CD4-positive, alpha-beta T cell (primary cell): ENCODE measurements at regions not wholly inside any gene's neighbourhood (a gene's known extent, or its start where the extent isn't known, plus 50 kb on each side); places are given as distances from the start of the nearest gene placed in this dataset.

Experiments used
- ATAC-seq: fragments of 200-7000 bp; cut with Tn5 transposase; one replicate; pipeline ENCODE4 v1.10.0; 2022; ENCODE audit warnings: mild to moderate bottlenecking; ENCODE audit not compliant: poor library complexity
- CTCF ChIA-PET: fragments of 350-600 bp; sonication (Branson Sonifier 250); formaldehyde crosslinking; loops from one replicate; lab custom pipeline; 2021; ENCODE audit warnings: antibody characterized with exemption, inconsistent platforms; lab: Charles Lee
- POLR2A ChIA-PET: fragments of 350-600 bp; sonication (Branson Sonifier 250); formaldehyde crosslinking; loops from one replicate; lab custom pipeline; 2021; ENCODE audit warnings: antibody characterized with exemption, inconsistent platforms; lab: Charles Lee
- DNase-seq, 14 experiments: peaks; one replicate each; pipeline ENCODE4 v3.0.0-alpha.2; 2013 to 2020; ENCODE audit warnings: mixed read lengths in 2 of 14
- H3K27ac ChIP-seq, 2 donors: one replicate each; pipeline versions ENCODE4 v1.5.1 to v1.7.0; 2013; ENCODE audit warnings: low read length in 2 of 2, low read depth in 1 of 2, mild to moderate bottlenecking in 1 of 2
- H3K27me3 ChIP-seq, 2 experiments: 1 replicate in 1 of 2; 2 replicates in 1 of 2; pipeline versions ENCODE4 v1.6.1 to v1.7.0; 2013; ENCODE audit warnings: low read length in 2 of 2, control low read depth in 1 of 2, mild to moderate bottlenecking in 1 of 2, moderate library complexity in 1 of 2; ENCODE audit not compliant: insufficient read depth in 2 of 2, control insufficient read depth in 1 of 2
- H3K36me3 ChIP-seq: one replicate; pipeline ENCODE4 v1.6.1; 2013; ENCODE audit warnings: low read length, control low read depth; ENCODE audit not compliant: insufficient read depth
- H3K4me1 ChIP-seq: one replicate; pipeline ENCODE4 v1.6.1; 2013; ENCODE audit warnings: low read length, control low read depth; ENCODE audit not compliant: insufficient read depth
- H3K4me3 ChIP-seq: one replicate; pipeline ENCODE4 v1.5.1; 2013; ENCODE audit warnings: mild to moderate bottlenecking, low read length, moderate library complexity
- H3K9me3 ChIP-seq, 2 experiments: 1 replicate in 1 of 2; 2 replicates in 1 of 2; pipeline versions ENCODE4 v1.6.1 to v1.7.0; 2013; ENCODE audit warnings: low read length in 2 of 2, mild to moderate bottlenecking in 2 of 2, control low read depth in 1 of 2, moderate library complexity in 1 of 2; ENCODE audit not compliant: control insufficient read depth in 1 of 2, insufficient read depth in 1 of 2
- H3K27ac Mint-ChIP-seq: one replicate; pipeline ENCODE4 v1.8.0; 2020; ENCODE audit warnings: mixed read lengths
- H3K27me3 Mint-ChIP-seq: one replicate; pipeline ENCODE4 v1.8.0; 2021; ENCODE audit warnings: mixed read lengths
- H3K36me3 Mint-ChIP-seq: one replicate; pipeline ENCODE4 v1.8.0; 2021; ENCODE audit warnings: low read depth, mixed read lengths
- H3K4me1 Mint-ChIP-seq: one replicate; pipeline ENCODE4 v1.8.0; 2021; ENCODE audit warnings: low read depth, mixed read lengths
- H3K4me3 Mint-ChIP-seq: one replicate; pipeline ENCODE4 v1.8.0; 2020; ENCODE audit warnings: mild to moderate bottlenecking, mixed read lengths
- H3K9me3 Mint-ChIP-seq: one replicate; pipeline ENCODE4 v1.8.0; 2020; ENCODE audit warnings: mixed read lengths
- CTCF ChIP-seq: fragments of 200-600 bp; IDR thresholded peaks from one replicate; pipeline ENCODE4 v1.8.0; 2022; ENCODE audit warnings: antibody characterized with exemption, mild to moderate bottlenecking
- intact Hi-C, 2 experiments: fragments of 100-400 bp; cut with DNase I in 1 of 2; cut with micrococcal nuclease in 1 of 2; formaldehyde crosslinking; loops; one replicate each; pipeline versions ENCODE4 v1.15.1 to v1.9.0; 2023 to 2025; cut with DNase I, micrococcal nuclease

- POLR2A ChIA-PET: no interaction called here
- peaks cover 2 to 11% of the 10 kb centered on the region in 2 experiments for H3K27me3 ChIP-seq
- no peaks in the 10 kb centered on the region for H3K36me3 ChIP-seq
- no peak for TF ChIP-seq CTCF
- H3K27ac ChIP-seq: no peak overlapping the region
- peaks cover 27% of the 10 kb centered on the region for H3K27me3 Mint-ChIP-seq
- ATAC-seq (no peak), DNase-seq (no peak)
- H3K4me3 ChIP-seq: no peak overlapping the region
- no peaks in the 10 kb centered on the region for H3K9me3 ChIP-seq
- no peaks in the 10 kb centered on the region for H3K4me1 ChIP-seq
- H3K4me3 Mint-ChIP-seq: no peak overlapping the region
- intact Hi-C loops: no loop called here
- H3K27ac Mint-ChIP-seq: no peak overlapping the region
- H3K4me1 Mint-ChIP-seq: no peaks in the 10 kb centered on the region
- no peaks in the 10 kb centered on the region for H3K36me3 Mint-ChIP-seq
- CTCF ChIA-PET: no interaction called here
- peaks cover 5% of the 10 kb centered on the region for H3K9me3 Mint-ChIP-seq
These were observed 501.2 kb downstream of the ADRA2A start for GRCh38 chr10:111578076-111578475.

- H3K4me1 ChIP-seq: no peaks in the 10 kb centered on the region
- ChIA-PET CTCF (no interaction called here), POLR2A (no interaction called here)
- DNase-seq (no peak), ATAC-seq (no peak)
- Mint-ChIP-seq H3K27ac (no peak overlapping the region), H3K27me3 (peaks cover 27% of the 10 kb centered on the region), H3K4me1 (no peaks in the 10 kb centered on the region), H3K9me3 (peaks cover 8% of the 10 kb centered on the region), H3K36me3 (no peaks in the 10 kb centered on the region), H3K4me3 (no peak overlapping the region)
- H3K9me3 ChIP-seq: no peaks in the 10 kb centered on the region
- intact Hi-C loops: no loop called here
- H3K27ac ChIP-seq: no peak overlapping the region
- no peak for TF ChIP-seq CTCF
- H3K36me3 ChIP-seq: no peaks in the 10 kb centered on the region
- peaks cover 2 to 11% of the 10 kb centered on the region in 2 experiments for H3K27me3 ChIP-seq
- no peak overlapping the region for H3K4me3 ChIP-seq
These were observed 502.6 kb downstream of the ADRA2A start for GRCh38 chr10:111579473-111579872.

GRCh38 chr10:111590703-111591102, 513.9 kb downstream of the ADRA2A start:
- peaks cover 10% of the 10 kb centered on the region for H3K27me3 Mint-ChIP-seq
- Histone ChIP-seq H3K4me3 (no peak overlapping the region), H3K4me1 (no peaks in the 10 kb centered on the region), H3K27ac (no peak overlapping the region), H3K27me3 (peaks cover 0 to 4% of the 10 kb centered on the region in 2 experiments), H3K9me3 (no peaks in the 10 kb centered on the region), H3K36me3 (no peaks in the 10 kb centered on the region)
- TF ChIP-seq CTCF: no peak
- no peak for ATAC-seq
- peaks cover 3% of the 10 kb centered on the region for H3K9me3 Mint-ChIP-seq
- intact Hi-C loops: loop anchor here (10.0 kb wide), 1 partner anchor 846 kb away; no protein-coding TSS in a partner anchor
- no peaks in the 10 kb centered on the region for H3K4me1 Mint-ChIP-seq
- ChIA-PET POLR2A (no interaction called here), CTCF (no interaction called here)
- DNase-seq: no peak
- H3K4me3 Mint-ChIP-seq: no peak overlapping the region
- no peak overlapping the region for H3K27ac Mint-ChIP-seq
- H3K36me3 Mint-ChIP-seq: no peaks in the 10 kb centered on the region
